OCI-LY3 (cell line): ENCODE measurements at regions not wholly inside any gene's neighbourhood (a gene's known extent, or its start where the extent isn't known, plus 50 kb on each side); places are given as distances from the start of the nearest gene placed in this dataset.
"Not testable (repeated sequence)": the region's sequence is repeated elsewhere in the genome, so short reads cannot be mapped to it uniquely, and the experiment has no call there.

ENCODE experiments used
- H2AFZ ChIP-seq: fragments of 200-600, 300-600 bp; shearing (Covaris generic); 2 replicates; pipeline ENCODE4 v1.6.0; 2014; ENCODE audit warnings: antibody characterized with exemption, low read depth, low read length
- H3K27ac ChIP-seq: fragments of 200-600, 300-600 bp; sonication (generic); 2 replicates; pipeline ENCODE4 v1.5.1; 2014; ENCODE audit warnings: mild to moderate bottlenecking, low read length, moderate library complexity, mixed read lengths
- H3K27me3 ChIP-seq: fragments of 200-600, 300-600 bp; sonication (generic); 2 replicates; pipeline ENCODE4 v1.6.1; 2014; ENCODE audit warnings: low read depth, low read length, mixed read lengths
- H3K36me3 ChIP-seq: fragments of 200-600, 300-600 bp; sonication (generic); replicated peaks from 2 replicates; pipeline ENCODE3; 2014; ENCODE audit warnings: low read depth, low read length, mixed read lengths
- H3K4me1 ChIP-seq: fragments of 300-600, 200-600 bp; sonication (generic); 2 replicates; pipeline ENCODE4 v1.6.1; 2014; ENCODE audit warnings: low read length, mixed read lengths
- H3K4me2 ChIP-seq: fragments of 200-600, 300-600 bp; sonication (generic); 2 replicates; pipeline ENCODE4 v1.6.1; 2014; ENCODE audit warnings: low read length, mixed read lengths
- H3K4me3 ChIP-seq: fragments of 300-600, 200-600 bp; sonication (generic); 2 replicates; pipeline ENCODE4 v1.5.1; 2014; ENCODE audit warnings: antibody characterized with exemption, mild to moderate bottlenecking, low read length, moderate library complexity
- H3K79me2 ChIP-seq: fragments of 300-600, 200-600 bp; shearing (Covaris generic); 2 replicates; pipeline ENCODE4 v1.6.1; 2014; ENCODE audit warnings: mild to moderate bottlenecking, low read length, mixed read lengths
- H3K9ac ChIP-seq: fragments of 300-600, 200-600 bp; shearing (Covaris generic); 2 replicates; pipeline ENCODE4 v1.6.0; 2014; ENCODE audit warnings: mild to moderate bottlenecking, low read length, moderate library complexity
- H3K9me3 ChIP-seq: fragments of 200-600, 300-600 bp; shearing (Covaris generic); 2 replicates; pipeline ENCODE4 v1.6.1; 2014; ENCODE audit warnings: low read length, mixed read lengths; ENCODE audit not compliant: insufficient read depth
- H4K20me1 ChIP-seq: fragments of 200-600, 300-600 bp; sonication (generic); 2 replicates; pipeline ENCODE4 v1.6.1; 2016; ENCODE audit warnings: low read length, mixed read lengths; ENCODE audit not compliant: insufficient read depth

DNA sequence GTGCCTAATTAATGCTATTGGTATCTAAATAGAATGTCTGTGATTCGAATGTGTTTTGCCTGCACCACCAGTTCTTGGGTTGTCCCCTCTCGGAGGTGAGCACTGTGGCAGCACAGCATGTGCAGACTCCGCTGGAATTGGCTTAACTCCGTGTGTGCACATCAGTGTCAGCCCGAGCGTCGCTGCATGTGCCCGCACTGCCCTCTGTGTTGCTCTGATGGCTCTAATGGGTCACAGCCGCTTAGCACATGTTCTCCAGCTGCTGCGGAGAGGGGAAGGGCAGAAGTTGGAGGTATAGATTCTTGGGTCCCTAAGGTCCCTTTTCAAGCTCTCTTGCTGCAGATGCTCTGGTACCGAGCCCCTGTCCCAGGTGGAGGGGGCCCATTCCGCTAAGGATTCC is 75.1 kb downstream of the CDRT15L2 start:
- H3K27ac ChIP-seq, H3K79me2 ChIP-seq, H2AFZ ChIP-seq, H3K4me3 ChIP-seq, H3K9me3 ChIP-seq, H3K9ac ChIP-seq, H3K4me2 ChIP-seq, H4K20me1 ChIP-seq, H3K36me3 ChIP-seq, H3K27me3 ChIP-seq, H3K4me1 ChIP-seq: not testable (repeated sequence)

DNA sequence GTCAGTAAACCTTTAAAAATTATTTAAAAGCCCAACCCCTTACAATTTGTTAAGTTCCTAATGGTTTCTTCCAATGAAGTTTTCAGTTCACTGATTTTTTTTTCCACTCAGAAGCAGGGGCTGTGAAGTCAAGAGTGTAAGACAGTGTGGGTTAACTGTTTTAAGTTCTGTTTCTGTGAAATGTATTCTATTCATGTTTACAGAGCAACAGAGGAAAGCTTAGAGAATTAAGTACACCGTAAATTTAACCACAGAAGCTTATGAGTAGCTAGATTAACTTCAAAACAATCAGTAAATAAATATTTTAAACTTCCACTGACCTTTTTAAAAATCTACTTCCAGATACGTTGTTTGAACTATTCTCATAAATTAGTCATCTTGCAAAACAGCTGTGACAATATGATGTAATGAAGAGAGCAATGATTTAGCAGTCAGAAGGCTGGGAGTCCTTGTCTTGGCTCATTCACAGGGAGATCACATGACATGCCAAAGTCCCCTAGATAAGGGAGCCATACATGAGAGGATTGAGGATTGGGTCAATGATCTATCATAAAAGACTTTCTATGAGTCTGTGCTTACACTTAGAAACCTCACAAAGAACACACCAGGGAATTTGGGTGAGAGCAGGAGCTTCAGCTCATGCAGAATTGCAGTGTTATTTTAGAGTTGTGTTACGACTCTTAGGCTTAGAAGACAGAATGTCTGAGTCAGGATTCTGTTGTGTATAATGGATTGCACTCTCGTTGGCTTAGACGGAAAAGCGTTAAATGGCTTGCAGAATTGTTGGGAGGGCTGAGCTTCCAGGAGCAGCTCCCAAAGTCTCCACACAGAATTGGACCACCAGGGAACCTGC is 85.8 kb downstream of the CDRT15L2 start:
- not testable (repeated sequence) for H3K79me2 ChIP-seq, H3K9me3 ChIP-seq, H3K4me3 ChIP-seq, H3K27ac ChIP-seq, H3K9ac ChIP-seq, H3K4me2 ChIP-seq, H4K20me1 ChIP-seq, H2AFZ ChIP-seq, H3K4me1 ChIP-seq, H3K27me3 ChIP-seq, H3K36me3 ChIP-seq

DNA sequence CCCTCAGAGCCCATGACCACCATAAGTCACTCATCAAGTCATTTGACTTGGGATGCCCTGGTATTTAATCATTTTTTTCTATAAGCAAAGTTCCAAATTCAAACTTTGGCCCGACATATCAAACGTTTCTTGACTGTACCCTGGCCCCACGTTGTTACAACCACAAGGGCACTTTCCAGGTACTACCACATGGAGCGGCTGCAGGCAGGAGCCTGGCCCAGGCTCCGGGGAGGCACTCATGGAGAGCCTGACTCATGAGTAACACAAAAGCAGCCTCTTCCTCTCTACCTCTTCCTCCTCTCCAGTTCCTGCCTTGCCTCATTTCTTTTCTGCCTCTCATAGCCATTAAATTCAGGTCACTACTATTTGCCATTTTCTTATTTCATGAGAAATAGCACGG is 87.2 kb downstream of the CDRT15L2 start:
- H2AFZ ChIP-seq = not testable (repeated sequence)

DNA sequence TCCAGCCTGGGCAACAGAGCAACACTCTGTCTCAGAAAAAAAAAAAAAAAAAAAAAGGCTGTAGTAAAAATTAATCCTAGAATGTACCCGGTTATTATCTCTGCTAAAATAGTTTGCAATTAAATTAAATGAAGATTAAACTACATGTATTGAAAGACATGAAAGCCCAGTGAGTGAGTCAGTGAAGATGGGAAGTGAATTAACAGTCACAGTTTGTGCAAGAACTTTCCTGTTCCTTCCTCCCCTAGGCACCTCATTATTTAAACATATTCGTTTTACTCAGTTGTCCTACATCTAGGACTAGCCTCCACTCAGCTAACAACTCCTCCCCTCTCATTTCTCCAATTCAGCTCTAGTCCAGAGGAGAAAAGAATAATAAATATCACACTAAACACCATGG is 88.2 kb downstream of the CDRT15L2 start:
- not testable (repeated sequence) for H3K9me3 ChIP-seq, H3K36me3 ChIP-seq, H3K4me3 ChIP-seq, H3K4me2 ChIP-seq, H4K20me1 ChIP-seq, H2AFZ ChIP-seq, H3K9ac ChIP-seq, H3K27me3 ChIP-seq, H3K27ac ChIP-seq, H3K79me2 ChIP-seq, H3K4me1 ChIP-seq

More for the DNA sequence above, 87.2 kb downstream of the CDRT15L2 start:
- H3K9me3 ChIP-seq, H4K20me1 ChIP-seq, H3K4me3 ChIP-seq, H3K27ac ChIP-seq, H3K4me2 ChIP-seq, H3K4me1 ChIP-seq, H3K79me2 ChIP-seq, H3K36me3 ChIP-seq, H3K27me3 ChIP-seq, H3K9ac ChIP-seq: not testable (repeated sequence)

DNA sequence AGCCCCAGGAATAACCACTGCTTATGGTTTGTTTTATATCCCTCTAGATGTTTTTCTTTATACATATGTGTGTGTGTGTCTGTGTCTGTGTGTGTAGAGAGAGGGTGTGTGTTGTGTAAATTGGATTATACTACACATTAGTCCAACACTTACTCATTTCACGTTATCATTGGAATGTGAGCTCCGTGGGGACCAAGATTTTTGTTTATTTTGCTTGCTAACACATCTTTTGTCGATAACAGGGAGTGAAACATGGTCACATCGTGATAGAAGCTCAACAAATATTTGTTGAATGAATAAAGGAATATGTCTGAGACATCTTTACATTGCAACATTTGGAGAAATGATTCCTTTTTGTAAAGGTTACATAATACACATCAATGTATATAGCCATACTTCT is 88.8 kb downstream of the CDRT15L2 start:
- not testable (repeated sequence) for H3K4me1 ChIP-seq, H3K9me3 ChIP-seq, H3K4me3 ChIP-seq, H3K27me3 ChIP-seq, H3K27ac ChIP-seq, H4K20me1 ChIP-seq, H3K4me2 ChIP-seq, H3K79me2 ChIP-seq, H2AFZ ChIP-seq, H3K36me3 ChIP-seq, H3K9ac ChIP-seq

DNA sequence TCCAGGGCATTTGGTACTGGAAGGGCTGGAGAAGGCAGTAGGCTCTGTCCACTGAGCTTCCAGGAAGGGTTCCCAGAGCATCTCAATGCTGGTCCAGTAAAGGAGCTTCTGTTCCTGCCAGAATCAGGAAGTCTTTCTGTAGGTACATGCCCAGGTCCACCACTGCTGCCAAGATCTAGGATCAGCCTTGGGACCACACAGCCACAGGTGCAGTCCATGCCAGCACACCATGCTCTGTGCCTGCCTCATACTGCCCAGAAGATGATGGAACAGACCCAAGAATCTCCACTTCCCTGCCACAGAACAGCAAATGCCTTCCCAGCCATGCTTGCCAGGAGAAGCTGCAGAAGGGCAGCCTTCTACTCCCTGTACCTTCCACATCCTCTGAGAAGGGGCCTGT is 89.3 kb downstream of the CDRT15L2 start:
- H3K36me3 ChIP-seq, H3K27ac ChIP-seq, H3K27me3 ChIP-seq, H3K9ac ChIP-seq, H4K20me1 ChIP-seq, H2AFZ ChIP-seq, H3K4me1 ChIP-seq, H3K4me2 ChIP-seq, H3K9me3 ChIP-seq, H3K4me3 ChIP-seq, H3K79me2 ChIP-seq: not testable (repeated sequence)

DNA sequence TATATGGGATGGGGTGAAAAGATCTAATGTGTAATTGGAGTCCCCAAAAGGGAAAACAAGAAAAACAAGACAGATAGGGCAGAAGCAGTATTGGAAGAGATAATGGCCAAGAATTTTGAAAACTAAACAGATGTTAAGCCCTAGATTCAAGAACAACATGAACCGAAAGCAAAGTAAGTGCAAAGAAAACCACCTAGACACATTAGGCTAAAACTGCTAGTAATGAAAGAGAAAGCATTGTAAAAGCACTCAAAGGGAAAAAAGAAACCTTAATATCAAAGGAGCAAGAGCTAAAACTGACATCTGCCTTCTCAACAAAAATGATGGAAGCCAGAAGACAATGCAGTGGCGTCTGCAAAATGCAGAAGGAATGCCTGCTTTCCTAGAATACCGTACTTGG is 91.0 kb downstream of the CDRT15L2 start:
- not testable (repeated sequence) for H3K4me1 ChIP-seq, H3K4me3 ChIP-seq, H3K27ac ChIP-seq, H3K9me3 ChIP-seq, H4K20me1 ChIP-seq, H3K27me3 ChIP-seq, H3K4me2 ChIP-seq, H2AFZ ChIP-seq, H3K9ac ChIP-seq, H3K79me2 ChIP-seq, H3K36me3 ChIP-seq

DNA sequence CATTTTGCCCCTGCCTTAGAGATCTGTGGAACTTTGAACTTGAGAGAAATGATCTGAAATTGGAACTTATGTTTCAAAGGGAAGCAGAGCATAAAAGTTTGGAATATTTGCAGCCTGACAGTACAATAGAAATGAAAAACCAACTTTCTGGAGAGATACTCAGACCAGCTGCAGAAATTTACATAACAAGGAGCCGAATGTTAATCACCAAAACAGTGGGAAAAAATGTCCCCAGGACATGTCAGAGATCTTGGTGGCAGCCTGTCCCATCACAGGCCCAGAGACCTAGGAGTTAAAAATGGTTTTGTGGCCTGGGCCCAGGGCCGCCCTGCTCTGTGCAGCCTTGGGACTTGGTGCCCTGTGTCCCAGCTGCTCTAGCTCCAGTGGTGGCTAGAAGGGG is 94.8 kb downstream of the CDRT15L2 start:
- H3K9me3 ChIP-seq, H3K27ac ChIP-seq, H4K20me1 ChIP-seq, H3K79me2 ChIP-seq, H3K9ac ChIP-seq, H3K27me3 ChIP-seq, H3K4me3 ChIP-seq, H3K36me3 ChIP-seq, H3K4me2 ChIP-seq, H2AFZ ChIP-seq: not testable (repeated sequence)
- peaks cover 13% of the 10 kb centered on the region for H3K4me1 ChIP-seq

DNA sequence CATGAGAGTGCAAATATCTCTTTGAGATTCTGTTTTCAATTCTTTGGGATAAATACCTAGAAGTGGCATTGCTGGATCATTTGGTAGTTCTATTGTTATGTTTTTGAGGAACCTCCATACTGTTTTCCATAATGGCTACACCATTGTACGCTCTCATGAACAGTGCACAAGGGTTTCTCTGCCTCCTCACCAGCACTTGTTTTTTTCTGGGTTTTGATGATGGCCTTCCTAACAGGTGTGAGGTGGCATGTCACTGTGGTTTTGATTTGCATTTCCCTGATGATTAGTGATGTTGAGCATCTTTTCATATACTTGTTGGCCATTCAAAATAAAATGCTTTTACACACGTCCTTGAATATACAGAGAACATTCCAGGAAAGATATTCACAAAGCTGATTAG is 96.2 kb downstream of the CDRT15L2 start:
- H3K4me1 ChIP-seq = peaks cover 13% of the 10 kb centered on the region
- not testable (repeated sequence) for H3K4me2 ChIP-seq

DNA sequence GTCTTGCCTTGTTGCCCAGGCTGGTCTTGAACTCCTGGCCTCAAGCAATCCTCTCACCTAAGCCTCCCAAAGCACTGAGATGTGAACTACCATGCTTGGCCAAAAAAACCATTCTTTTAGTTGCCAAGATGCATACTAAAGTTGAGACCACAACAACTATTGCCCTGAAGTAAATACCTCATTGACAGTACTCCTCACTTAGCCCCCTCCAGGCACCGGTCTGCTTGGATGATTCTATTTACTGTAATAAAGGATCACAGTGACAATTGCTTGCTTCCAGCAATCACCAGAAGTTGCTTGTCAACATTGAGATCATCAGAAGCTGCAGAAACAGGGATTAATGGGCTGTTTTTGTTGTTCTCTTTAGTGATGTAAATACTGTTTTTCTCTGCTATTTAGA is 97.1 kb downstream of the CDRT15L2 start:
- H3K4me1 ChIP-seq = peaks cover 13% of the 10 kb centered on the region
- H2AFZ ChIP-seq, H3K27me3 ChIP-seq, H3K9me3 ChIP-seq, H3K4me2 ChIP-seq, H3K79me2 ChIP-seq, H4K20me1 ChIP-seq, H3K4me3 ChIP-seq, H3K9ac ChIP-seq, H3K36me3 ChIP-seq, H3K27ac ChIP-seq: not testable (repeated sequence)

More for the DNA sequence above, 96.2 kb downstream of the CDRT15L2 start:
- H4K20me1 ChIP-seq, H3K27ac ChIP-seq, H3K9ac ChIP-seq, H3K4me3 ChIP-seq, H3K36me3 ChIP-seq, H2AFZ ChIP-seq, H3K9me3 ChIP-seq, H3K27me3 ChIP-seq, H3K79me2 ChIP-seq: not testable (repeated sequence)
